GM12874 (cell line): ENCODE measurements at regions not wholly inside any gene's neighbourhood (a gene's known extent, or its start where the extent isn't known, plus 50 kb on each side); places are given as distances from the start of the nearest gene placed in this dataset.

ENCODE experiments used
- CTCF ChIP-seq: IDR thresholded peaks from 2 replicates; pipeline ENCODE4 v1.5.1; 2011; ENCODE audit warnings: low read depth, mild to moderate bottlenecking, control low read depth, low read length, moderate library complexity; ENCODE audit not compliant: insufficient read depth

GRCh38 chr13:73224703-73225102, 165.9 kb downstream of the KLF5 start:
- TF ChIP-seq CTCF, result no peak

GRCh38 chr13:73223372-73223781, 164.6 kb downstream of the KLF5 start:
- no peak for TF ChIP-seq CTCF

GRCh38 chr13:73222627-73223305, 164.0 kb downstream of the KLF5 start:
- TF ChIP-seq CTCF, result no peak

- no peak for TF ChIP-seq CTCF
Observed at GRCh38 chr13:73220966-73221720, 162.3 kb downstream of the KLF5 start.

- TF ChIP-seq CTCF, result no peak
Observed at GRCh38 chr13:73218181-73218580, 159.4 kb downstream of the KLF5 start.

- TF ChIP-seq CTCF, result no peak
Observed at GRCh38 chr13:73216381-73216831, 157.6 kb downstream of the KLF5 start.

GRCh38 chr13:73215823-73216222, 157.0 kb downstream of the KLF5 start:
- no peak for TF ChIP-seq CTCF
